ENCODE measurements at regions not wholly inside any gene's neighbourhood (a gene's known extent, or its start where the extent isn't known, plus 50 kb on each side); places are given as distances from the start of the nearest gene placed in this dataset.
"Not testable (repeated sequence)": the region's sequence is repeated elsewhere in the genome, so short reads cannot be mapped to it uniquely, and the experiment has no call there.

GRCh38 chr17:83014940-83015910 is 64.2 kb upstream of the METRNL start:
- intact Hi-C loops (cut with DNase I), result no loop called here

GRCh38 chr17:83018658-83019193 is 60.7 kb upstream of the METRNL start:
- intact Hi-C loops (cut with DNase I), result no loop called here
- DNase-seq (ENCODE audit: low spot score), result peak; percentile 76

More at GRCh38 chr17:83014940-83015910, 64.2 kb upstream of the METRNL start:
- DNase-seq (ENCODE audit: low spot score), result peak; percentile 72

DNA sequence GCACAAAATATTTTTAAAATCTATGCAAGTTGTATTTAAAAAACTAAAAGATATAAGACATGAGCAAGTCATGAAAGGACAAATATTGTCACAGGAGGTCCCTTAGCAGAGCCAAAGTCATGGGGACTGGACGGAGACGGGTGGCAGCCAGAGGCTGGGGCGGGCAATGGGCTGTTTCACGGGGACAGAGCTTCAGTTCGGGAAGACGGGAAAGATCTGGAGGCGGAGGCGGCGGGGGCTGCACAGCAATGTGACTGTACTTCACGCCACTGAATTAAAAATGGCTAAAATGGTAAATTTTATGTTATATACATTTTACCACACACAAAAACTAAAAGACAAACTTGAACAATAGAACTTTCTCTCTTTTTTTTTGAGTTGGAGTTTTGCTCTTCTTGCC is 60.0 kb upstream of the METRNL start:
- DNase-seq (ENCODE audit: low spot score), result no peak
- intact Hi-C loops (cut with DNase I), result no loop called here

DNA sequence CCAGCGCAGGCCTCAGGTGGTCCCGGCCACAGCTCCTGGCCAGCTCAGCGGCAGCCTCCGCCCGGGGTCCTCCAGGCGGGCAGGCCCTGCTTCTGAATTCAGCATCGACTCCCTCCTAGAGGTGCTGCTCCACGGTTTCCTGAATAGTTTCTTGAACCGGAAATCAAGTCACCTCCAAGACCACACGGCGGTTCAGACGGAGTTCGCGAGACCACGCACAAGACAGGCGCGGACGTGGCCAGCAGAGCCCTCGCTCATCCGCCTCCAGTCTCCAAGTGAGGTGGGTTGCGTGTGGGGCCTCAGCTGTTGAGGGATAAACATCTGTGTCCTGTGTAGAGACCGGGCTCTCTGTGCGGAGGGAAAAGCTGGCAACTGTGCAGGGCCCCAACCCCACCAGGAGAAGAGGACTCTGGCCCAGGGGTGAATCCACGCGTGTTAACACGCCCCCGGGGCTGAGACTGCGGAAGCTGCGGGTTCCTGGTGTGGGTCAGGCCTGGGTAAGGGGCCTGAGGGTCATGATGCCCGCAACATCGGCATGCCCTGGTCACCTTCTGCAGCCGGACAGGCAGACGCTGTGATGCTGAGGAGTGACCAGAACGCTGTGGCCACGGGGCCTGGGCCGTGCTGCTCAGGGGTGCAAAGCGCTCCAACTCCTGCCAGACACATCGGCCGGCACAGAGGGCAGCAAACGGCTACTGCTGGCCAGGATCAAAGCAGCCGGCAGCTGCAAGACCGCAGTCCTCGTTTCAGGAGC is 55.0 kb upstream of the METRNL start:
- no peak for DNase-seq (ENCODE audit: low spot score)
- intact Hi-C loops (cut with DNase I), result no loop called here

GRCh38 chr17:83025636-83026280 is 53.7 kb upstream of the METRNL start:
- intact Hi-C loops (cut with DNase I), result no loop called here
- no peak for DNase-seq (ENCODE audit: low spot score)

GRCh38 chr17:83026311-83026811 is 53.0 kb upstream of the METRNL start:
- intact Hi-C loops (cut with DNase I), result no loop called here
- DNase-seq (ENCODE audit: low spot score), result no peak

DNA sequence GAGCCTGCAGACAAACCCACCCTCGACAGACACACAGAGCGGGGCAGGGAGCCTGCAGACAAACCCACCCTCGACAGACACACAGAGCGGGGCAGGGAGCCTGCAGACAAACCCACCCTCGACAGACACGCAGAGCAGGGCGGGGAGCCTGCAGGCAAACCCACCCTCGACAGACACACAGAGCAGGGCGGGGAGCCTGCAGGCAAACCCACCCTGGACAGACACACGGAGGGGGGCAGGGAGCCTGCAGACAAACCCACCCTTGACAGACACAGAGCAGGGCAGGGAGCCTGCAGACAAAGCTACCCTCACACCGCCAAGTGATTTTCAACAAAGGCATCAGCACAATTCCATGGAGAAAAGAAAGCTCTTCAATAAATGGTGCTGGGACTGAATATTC is 52.5 kb upstream of the METRNL start:
- intact Hi-C loops (cut with DNase I); DNase-seq (ENCODE audit: low spot score): not testable (repeated sequence)

DNA sequence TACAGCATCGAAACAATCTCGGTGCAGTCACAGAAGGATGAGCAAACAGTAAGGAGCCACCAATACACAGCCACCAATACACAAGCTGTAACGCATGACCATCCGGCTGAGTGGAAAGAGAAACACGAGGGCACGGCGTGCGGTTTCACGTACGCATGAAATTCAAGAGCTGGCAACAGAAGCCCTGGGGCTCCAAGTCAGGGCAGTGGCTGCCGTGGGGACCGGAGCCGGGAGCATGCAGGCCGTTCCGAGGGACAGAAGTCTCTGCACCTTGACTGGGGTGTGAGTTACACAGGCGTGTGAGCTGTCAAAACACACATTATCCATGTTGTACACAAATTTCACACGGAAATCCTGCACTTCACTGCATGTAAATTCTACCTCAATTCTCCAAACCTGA is 50.6 kb upstream of the METRNL start:
- intact Hi-C loops (cut with DNase I), result no loop called here
- DNase-seq (ENCODE audit: low spot score), result peak; percentile 71

GRCh38 chr17:83029571-83029970 is 49.8 kb upstream of the METRNL start:
- DNase-seq (ENCODE audit: low spot score), result peak; percentile 56
- intact Hi-C loops (cut with DNase I), result no loop called here
